Loucy (cell line): ENCODE measurements at regions not wholly inside any gene's neighbourhood (a gene's known extent, or its start where the extent isn't known, plus 50 kb on each side); places are given as distances from the start of the nearest gene placed in this dataset.

ENCODE experiments used
- EZH2phosphoT487 ChIP-seq: fragments of 200-600 bp; IDR thresholded peaks from 2 replicates; pipeline ENCODE4 v1.6.1; 2018; ENCODE audit warnings: antibody characterized with exemption, mild to moderate bottlenecking, moderate library complexity, borderline replicate concordance
- TF ChIP-seq, protein P1 (sequence below): fragments of 200-600 bp; sonication (generic); conservative IDR thresholded peaks from 2 replicates; pipeline ENCODE4 v1.5.1; 2014; ENCODE audit warnings: mild to moderate bottlenecking, antibody characterized with exemption, low read length

DNA sequence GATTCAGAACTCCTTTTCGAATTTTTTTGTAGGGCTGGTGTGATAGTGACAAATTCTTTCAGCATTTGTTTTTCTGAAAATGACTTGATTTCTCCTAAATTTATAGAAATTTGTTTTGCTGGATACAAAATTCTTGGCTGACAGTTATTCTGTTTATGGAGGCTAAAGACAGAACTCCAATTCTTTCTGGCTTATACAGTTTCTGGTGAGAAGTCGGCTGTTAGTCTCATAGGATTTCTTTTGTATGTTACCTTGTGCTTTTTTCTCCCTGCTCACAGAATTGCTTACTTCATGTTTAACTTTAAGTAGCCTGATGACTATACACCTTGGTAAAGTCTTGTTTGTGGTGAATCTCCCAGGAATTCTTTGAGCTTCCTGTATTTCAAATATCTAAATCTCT, 1264.6 kb downstream of the NSUN3 start:
- TF ChIP-seq, protein P1, sequence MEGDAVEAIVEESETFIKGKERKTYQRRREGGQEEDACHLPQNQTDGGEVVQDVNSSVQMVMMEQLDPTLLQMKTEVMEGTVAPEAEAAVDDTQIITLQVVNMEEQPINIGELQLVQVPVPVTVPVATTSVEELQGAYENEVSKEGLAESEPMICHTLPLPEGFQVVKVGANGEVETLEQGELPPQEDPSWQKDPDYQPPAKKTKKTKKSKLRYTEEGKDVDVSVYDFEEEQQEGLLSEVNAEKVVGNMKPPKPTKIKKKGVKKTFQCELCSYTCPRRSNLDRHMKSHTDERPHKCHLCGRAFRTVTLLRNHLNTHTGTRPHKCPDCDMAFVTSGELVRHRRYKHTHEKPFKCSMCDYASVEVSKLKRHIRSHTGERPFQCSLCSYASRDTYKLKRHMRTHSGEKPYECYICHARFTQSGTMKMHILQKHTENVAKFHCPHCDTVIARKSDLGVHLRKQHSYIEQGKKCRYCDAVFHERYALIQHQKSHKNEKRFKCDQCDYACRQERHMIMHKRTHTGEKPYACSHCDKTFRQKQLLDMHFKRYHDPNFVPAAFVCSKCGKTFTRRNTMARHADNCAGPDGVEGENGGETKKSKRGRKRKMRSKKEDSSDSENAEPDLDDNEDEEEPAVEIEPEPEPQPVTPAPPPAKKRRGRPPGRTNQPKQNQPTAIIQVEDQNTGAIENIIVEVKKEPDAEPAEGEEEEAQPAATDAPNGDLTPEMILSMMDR, result no peak
- no peak for TF ChIP-seq EZH2phosphoT487
